ENCODE measurements at regions not wholly inside any gene's neighbourhood (a gene's known extent, or its start where the extent isn't known, plus 50 kb on each side); places are given as distances from the start of the nearest gene placed in this dataset.

DNA sequence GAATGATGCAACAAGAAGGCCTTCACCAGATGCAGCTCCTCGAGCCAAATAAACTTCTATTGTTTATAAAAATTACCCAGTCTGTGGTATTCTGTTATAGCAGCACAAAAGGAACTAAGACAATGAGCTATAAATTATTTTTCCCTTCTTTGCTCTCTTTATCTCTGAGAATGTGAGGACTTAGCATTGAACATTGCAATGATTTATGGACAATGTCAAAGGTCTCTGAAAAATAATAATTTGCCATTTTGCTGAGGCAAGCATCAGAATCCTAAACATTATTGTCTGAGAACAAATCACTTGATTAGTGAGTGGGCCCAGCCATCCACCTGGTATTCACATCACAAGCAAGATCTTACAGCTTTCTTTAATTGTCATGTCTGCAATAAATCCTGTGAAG, 95.4 kb upstream of the SSBP2 start:
- Histone ChIP-seq H3K4me2 (ENCODE audit: control insufficient read depth, extremely low read depth, insufficient read depth, low read depth, low read length) (no peak overlapping the region), H3K79me2 (ENCODE audit: control insufficient read depth, insufficient read depth, low read length) (no peaks in the 10 kb centered on the region), H3K9me1 (ENCODE audit: control insufficient read depth, extremely low read depth, insufficient read depth, low read length) (no peaks in the 10 kb centered on the region), H3K4me3 (ENCODE audit: control insufficient read depth in 2 of 3, extremely low read depth in 1 of 3, insufficient read depth in 2 of 3, low read depth in 1 of 3, low read length in 3 of 3) (no peak overlapping the region), H3K9ac (ENCODE audit: control insufficient read depth, extremely low read depth, insufficient read depth, low read length) (no peak overlapping the region), H2AFZ (ENCODE audit: control insufficient read depth, low read length) (no peak overlapping the region), H4K20me1 (ENCODE audit: control insufficient read depth, extremely low read depth, insufficient read depth, low read length) (no peaks in the 10 kb centered on the region), H3K27ac (ENCODE audit: control insufficient read depth, insufficient read depth, low read length) (no peak overlapping the region), H3K4me1 (ENCODE audit: control insufficient read depth, extremely low read depth, insufficient read depth, low read length) (peaks cover 18% of the 10 kb centered on the region), H3K36me3 (ENCODE audit: control insufficient read depth in 2 of 2, extremely low read depth in 1 of 2, insufficient read depth in 2 of 2, low read length in 2 of 2) (no peaks in the 10 kb centered on the region), H3K27me3 (ENCODE audit: control insufficient read depth, extremely low read depth, insufficient read depth, low read length) (no peaks in the 10 kb centered on the region), H3K9me3 (ENCODE audit: control insufficient read depth, low read depth, low read length) (no peaks in the 10 kb centered on the region)
- no peak for DNase-seq (ENCODE audit: low read depth, low spot score)
- dilution Hi-C loops (cut with MboI; ENCODE audit: extremely low pct_ligation_motif_present, low sequenced_read_pairs): loop anchor here (25.0 kb wide), 1 partner anchor 334 kb away; no protein-coding TSS in a partner anchor
- FAIRE-seq: no peak
- TF ChIP-seq EZH2 (IDR thresholded peaks at IDR 0.05; ENCODE audit: low read length): no peak

DNA sequence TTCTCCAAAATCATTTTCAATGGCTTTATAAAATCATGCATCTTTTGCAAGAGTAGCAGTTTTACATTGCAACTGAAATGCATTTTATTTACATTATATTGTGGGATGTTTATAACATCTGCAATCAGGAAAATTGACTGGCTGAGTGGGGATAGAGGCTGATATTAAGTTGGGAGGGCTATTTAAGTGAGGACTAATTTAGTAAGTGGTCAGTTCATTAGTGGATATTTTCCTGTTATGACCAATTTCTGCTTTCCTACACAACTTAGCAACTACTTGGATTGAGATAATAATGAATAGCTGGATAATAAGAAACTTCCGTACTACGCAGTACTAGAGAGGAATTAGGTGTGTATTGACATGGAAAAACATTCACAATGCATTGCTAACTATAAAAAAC, 92.9 kb upstream of the SSBP2 start:
- Histone ChIP-seq H3K4me3 (ENCODE audit: control insufficient read depth in 2 of 3, extremely low read depth in 1 of 3, insufficient read depth in 2 of 3, low read depth in 1 of 3, low read length in 3 of 3) (no peak overlapping the region), H3K36me3 (ENCODE audit: control insufficient read depth in 2 of 2, extremely low read depth in 1 of 2, insufficient read depth in 2 of 2, low read length in 2 of 2) (no peaks in the 10 kb centered on the region), H3K9me3 (ENCODE audit: control insufficient read depth, low read depth, low read length) (no peaks in the 10 kb centered on the region), H4K20me1 (ENCODE audit: control insufficient read depth, extremely low read depth, insufficient read depth, low read length) (no peaks in the 10 kb centered on the region), H3K4me1 (ENCODE audit: control insufficient read depth, extremely low read depth, insufficient read depth, low read length) (peaks cover 9% of the 10 kb centered on the region), H3K27ac (ENCODE audit: control insufficient read depth, insufficient read depth, low read length) (no peak overlapping the region), H3K27me3 (ENCODE audit: control insufficient read depth, extremely low read depth, insufficient read depth, low read length) (no peaks in the 10 kb centered on the region), H3K9me1 (ENCODE audit: control insufficient read depth, extremely low read depth, insufficient read depth, low read length) (no peaks in the 10 kb centered on the region), H3K4me2 (ENCODE audit: control insufficient read depth, extremely low read depth, insufficient read depth, low read depth, low read length) (no peak overlapping the region), H3K9ac (ENCODE audit: control insufficient read depth, extremely low read depth, insufficient read depth, low read length) (no peak overlapping the region), H3K79me2 (ENCODE audit: control insufficient read depth, insufficient read depth, low read length) (no peaks in the 10 kb centered on the region), H2AFZ (ENCODE audit: control insufficient read depth, low read length) (no peak overlapping the region)
- TF ChIP-seq, protein P1, sequence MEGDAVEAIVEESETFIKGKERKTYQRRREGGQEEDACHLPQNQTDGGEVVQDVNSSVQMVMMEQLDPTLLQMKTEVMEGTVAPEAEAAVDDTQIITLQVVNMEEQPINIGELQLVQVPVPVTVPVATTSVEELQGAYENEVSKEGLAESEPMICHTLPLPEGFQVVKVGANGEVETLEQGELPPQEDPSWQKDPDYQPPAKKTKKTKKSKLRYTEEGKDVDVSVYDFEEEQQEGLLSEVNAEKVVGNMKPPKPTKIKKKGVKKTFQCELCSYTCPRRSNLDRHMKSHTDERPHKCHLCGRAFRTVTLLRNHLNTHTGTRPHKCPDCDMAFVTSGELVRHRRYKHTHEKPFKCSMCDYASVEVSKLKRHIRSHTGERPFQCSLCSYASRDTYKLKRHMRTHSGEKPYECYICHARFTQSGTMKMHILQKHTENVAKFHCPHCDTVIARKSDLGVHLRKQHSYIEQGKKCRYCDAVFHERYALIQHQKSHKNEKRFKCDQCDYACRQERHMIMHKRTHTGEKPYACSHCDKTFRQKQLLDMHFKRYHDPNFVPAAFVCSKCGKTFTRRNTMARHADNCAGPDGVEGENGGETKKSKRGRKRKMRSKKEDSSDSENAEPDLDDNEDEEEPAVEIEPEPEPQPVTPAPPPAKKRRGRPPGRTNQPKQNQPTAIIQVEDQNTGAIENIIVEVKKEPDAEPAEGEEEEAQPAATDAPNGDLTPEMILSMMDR (optimal IDR thresholded peaks at IDR 0.05 in 1 of 3, IDR thresholded peaks at IDR 0.05 in 1 of 3, conservative IDR thresholded peaks at IDR 0.05 in 1 of 3; ENCODE audit: extremely low read depth in 1 of 3, insufficient read depth in 2 of 3, low read length in 3 of 3): no peak
- no peak for TF ChIP-seq EZH2 (IDR thresholded peaks at IDR 0.05; ENCODE audit: low read length)
- no peak for DNase-seq (ENCODE audit: low read depth, low spot score)
- dilution Hi-C loops (cut with MboI; ENCODE audit: extremely low pct_ligation_motif_present, low sequenced_read_pairs): loop anchor here (25.0 kb wide), 1 partner anchor 332 kb away; no protein-coding TSS in a partner anchor
- peak; percentile 5 for FAIRE-seq

DNA sequence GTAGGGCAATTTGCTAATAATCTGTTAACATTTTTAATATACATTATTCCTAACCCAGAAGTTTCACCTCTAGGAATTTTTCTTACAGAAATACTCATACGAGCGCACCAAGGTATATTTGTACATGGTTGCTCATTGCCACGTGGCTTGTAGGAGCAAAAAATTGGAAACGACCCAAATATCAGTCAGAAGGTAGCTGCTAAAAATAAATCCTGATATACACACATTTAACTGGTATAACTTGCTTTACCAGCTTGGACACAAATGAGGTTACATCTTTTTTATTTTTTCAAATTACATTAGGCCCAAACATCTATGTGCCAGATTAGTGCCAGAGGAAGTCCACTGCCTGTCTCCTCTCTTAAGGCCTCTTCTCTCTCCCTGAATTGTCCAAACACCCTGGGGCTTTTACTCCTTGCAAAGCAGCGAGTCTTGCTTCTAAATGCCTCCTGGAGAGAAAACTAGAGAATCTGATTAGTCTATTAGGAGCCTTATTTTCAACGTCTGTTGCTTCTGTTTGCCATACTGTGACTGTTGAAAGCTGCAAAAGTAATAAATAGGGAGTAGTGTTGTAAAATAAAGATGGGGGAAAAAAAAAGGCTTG, 92.0 kb upstream of the SSBP2 start:
- H3K4me1 ChIP-seq (ENCODE audit: control insufficient read depth, extremely low read depth, insufficient read depth, low read length): peaks cover 9% of the 10 kb centered on the region
- DNase-seq (ENCODE audit: low read depth, low spot score) (no peak), FAIRE-seq (peak; percentile 53)
- H3K9ac ChIP-seq (ENCODE audit: control insufficient read depth, extremely low read depth, insufficient read depth, low read length): no peak overlapping the region
- H4K20me1 ChIP-seq (ENCODE audit: control insufficient read depth, extremely low read depth, insufficient read depth, low read length): no peaks in the 10 kb centered on the region
- H3K4me3 ChIP-seq (ENCODE audit: control insufficient read depth in 2 of 3, extremely low read depth in 1 of 3, insufficient read depth in 2 of 3, low read depth in 1 of 3, low read length in 3 of 3): no peak overlapping the region
- no peak overlapping the region for H3K27ac ChIP-seq (ENCODE audit: control insufficient read depth, insufficient read depth, low read length)
- TF ChIP-seq EZH2 (IDR thresholded peaks at IDR 0.05; ENCODE audit: low read length): no peak
- TF ChIP-seq, protein P1 (optimal IDR thresholded peaks at IDR 0.05 in 1 of 3, IDR thresholded peaks at IDR 0.05 in 1 of 3, conservative IDR thresholded peaks at IDR 0.05 in 1 of 3; ENCODE audit: extremely low read depth in 1 of 3, insufficient read depth in 2 of 3, low read length in 3 of 3): no peak
- no peaks in the 10 kb centered on the region for H3K36me3 ChIP-seq (ENCODE audit: control insufficient read depth in 2 of 2, extremely low read depth in 1 of 2, insufficient read depth in 2 of 2, low read length in 2 of 2)
- no peaks in the 10 kb centered on the region for H3K9me3 ChIP-seq (ENCODE audit: control insufficient read depth, low read depth, low read length)
- dilution Hi-C loops (cut with MboI; ENCODE audit: extremely low pct_ligation_motif_present, low sequenced_read_pairs): loop anchor here (25.0 kb wide), 1 partner anchor 331 kb away; no protein-coding TSS in a partner anchor
- H2AFZ ChIP-seq (ENCODE audit: control insufficient read depth, low read length): peak overlapping the region; percentile 46
- no peaks in the 10 kb centered on the region for H3K9me1 ChIP-seq (ENCODE audit: control insufficient read depth, extremely low read depth, insufficient read depth, low read length)
- H3K4me2 ChIP-seq (ENCODE audit: control insufficient read depth, extremely low read depth, insufficient read depth, low read depth, low read length): peak overlapping the region; percentile 55
- H3K79me2 ChIP-seq (ENCODE audit: control insufficient read depth, insufficient read depth, low read length): no peaks in the 10 kb centered on the region
- H3K27me3 ChIP-seq (ENCODE audit: control insufficient read depth, extremely low read depth, insufficient read depth, low read length): no peaks in the 10 kb centered on the region
